Tibial artery (tissue), 4 donors: ENCODE measurements at regions not wholly inside any gene's neighbourhood (a gene's known extent, or its start where the extent isn't known, plus 50 kb on each side); places are given as distances from the start of the nearest gene placed in this dataset.
A peak's percentile ranks its signal among the peaks of the same experiment; 100 is the strongest.

ENCODE experiments used
- DNase-seq, 2 donors: peaks; one replicate each; pipeline ENCODE4 v3.0.0-alpha.2; 2019
- H3K27ac ChIP-seq, 2 donors: fragments of 200-600 bp; sonication (generic) in 1 of 2; 1 replicate in 1 of 2; 2 replicates in 1 of 2; pipeline ENCODE4 v1.5.1; 2018 to 2019; ENCODE audit warnings: mild to moderate bottlenecking in 1 of 2
- H3K27me3 ChIP-seq, 2 donors: fragments of 200-600 bp; sonication (generic) in 1 of 2; one replicate each; pipeline versions ENCODE4 v1.5.1 to v1.6.0; 2016 to 2019
- H3K36me3 ChIP-seq, 3 donors: fragments of 200-600 bp; sonication (generic) in 2 of 3; one replicate each; pipeline ENCODE4 v1.5.1; 2016 to 2019; ENCODE audit warnings: mild to moderate bottlenecking in 2 of 3
- H3K4me1 ChIP-seq, 4 donors: fragments of 200-600 bp; sonication (generic) in 2 of 4; 1 replicate in 3 of 4; 2 replicates in 1 of 4; pipeline ENCODE4 v1.5.1; 2016 to 2019
- H3K4me3 ChIP-seq, 2 donors: fragments of 200-600 bp; sonication (generic) in 1 of 2; 1 replicate in 1 of 2; 2 replicates in 1 of 2; pipeline ENCODE4 v1.5.1; 2018 to 2019; ENCODE audit warnings: mild to moderate bottlenecking in 2 of 2
- H3K9me3 ChIP-seq, 3 donors: fragments of 200-600 bp; sonication (generic) in 1 of 3; one replicate each; pipeline ENCODE4 v1.5.1; 2016 to 2019
- CTCF ChIP-seq, 2 experiments: fragments of 200-600 bp in 1 of 2; fragments of 450-650 bp in 1 of 2; IDR thresholded peaks; one replicate each; pipeline ENCODE4 v1.5.1; 2017 to 2019; ENCODE audit warnings: antibody characterized with exemption in 2 of 2, mild to moderate bottlenecking in 1 of 2, moderate library complexity in 1 of 2
- intact Hi-C: fragments of 100-400 bp; cut with DNase I; formaldehyde crosslinking; loops from one replicate; pipeline ENCODE4 v1.15.0; 2023; ENCODE audit warnings: low total_unique reads

GRCh38 chr2:215651412-215651811, 215.5 kb upstream of the FN1 start:
- TF ChIP-seq CTCF (IDR thresholded peaks at IDR 0.05): no peak

GRCh38 chr2:215644233-215644897, 208.5 kb upstream of the FN1 start:
- TF ChIP-seq CTCF (IDR thresholded peaks at IDR 0.05): no peak
- H3K27me3 ChIP-seq: no peaks in the 10 kb centered on the region
- H3K36me3 ChIP-seq: no peaks in the 10 kb centered on the region
- no peak for DNase-seq
- no peak overlapping the region for H3K4me3 ChIP-seq
- intact Hi-C loops: no loop called here
- no peaks in the 10 kb centered on the region for H3K4me1 ChIP-seq
- no peak overlapping the region for H3K27ac ChIP-seq
- H3K9me3 ChIP-seq: no peaks in the 10 kb centered on the region

More at GRCh38 chr2:215651412-215651811, 215.5 kb upstream of the FN1 start:
- Histone ChIP-seq H3K9me3 (no peaks in the 10 kb centered on the region), H3K36me3 (no peaks in the 10 kb centered on the region), H3K27me3 (no peaks in the 10 kb centered on the region), H3K27ac (peak overlapping the region; percentile 8 to 55), H3K4me1 (peaks cover 0 to 42% (median 7%) of the 10 kb centered on the region in 4 donors), H3K4me3 (no peak overlapping the region)
- DNase-seq: no peak
- intact Hi-C loops: no loop called here

GRCh38 chr2:215638687-215639086, 202.8 kb upstream of the FN1 start:
- Histone ChIP-seq H3K9me3 (no peaks in the 10 kb centered on the region), H3K36me3 (no peaks in the 10 kb centered on the region), H3K27me3 (no peaks in the 10 kb centered on the region), H3K27ac (no peak overlapping the region), H3K4me1 (peaks cover 0 to 8% (median 0%) of the 10 kb centered on the region in 4 donors), H3K4me3 (no peak overlapping the region)
- no peak for DNase-seq
- intact Hi-C loops: no loop called here
- no peak for TF ChIP-seq CTCF (IDR thresholded peaks at IDR 0.05)

- Histone ChIP-seq H3K9me3 (no peaks in the 10 kb centered on the region), H3K27me3 (no peaks in the 10 kb centered on the region)
- no peak for TF ChIP-seq CTCF (IDR thresholded peaks at IDR 0.05)
These were observed 201.8 kb upstream of the FN1 start for GRCh38 chr2:215637651-215638050.

GRCh38 chr2:215636816-215637215, 200.9 kb upstream of the FN1 start:
- Histone ChIP-seq H3K27ac (no peak overlapping the region), H3K36me3 (no peaks in the 10 kb centered on the region), H3K4me1 (peaks cover 0 to 8% (median 0%) of the 10 kb centered on the region in 4 donors), H3K9me3 (no peaks in the 10 kb centered on the region), H3K27me3 (no peaks in the 10 kb centered on the region), H3K4me3 (no peak overlapping the region)
- TF ChIP-seq CTCF (IDR thresholded peaks at IDR 0.05): no peak
- intact Hi-C loops: no loop called here
- DNase-seq: no peak

More at GRCh38 chr2:215637651-215638050, 201.8 kb upstream of the FN1 start:
- Histone ChIP-seq H3K27ac (no peak overlapping the region), H3K36me3 (no peaks in the 10 kb centered on the region), H3K4me3 (no peak overlapping the region), H3K4me1 (peaks cover 0 to 8% (median 0%) of the 10 kb centered on the region in 4 donors)
- intact Hi-C loops: no loop called here
- DNase-seq: no peak
